Body of pancreas (tissue), 4 donors: ENCODE measurements at regions not wholly inside any gene's neighbourhood (a gene's known extent, or its start where the extent isn't known, plus 50 kb on each side); places are given as distances from the start of the nearest gene placed in this dataset.

ENCODE experiments used
- ATAC-seq: fragments of 150-250 bp; one replicate; pipeline ENCODE4 v1.9.1; 2016
- DNase-seq, 4 donors: peaks; one replicate each; pipeline ENCODE4 v3.0.0-alpha.2; 2019
- H3K27ac ChIP-seq, 4 donors: fragments of 200-600 bp; sonication (generic); 1 replicate in 3 of 4; 2 replicates in 1 of 4; pipeline versions ENCODE4 v1.5.1 to v1.6.1; 2016 to 2019; ENCODE audit warnings: mild to moderate bottlenecking in 1 of 4, mixed read lengths in 1 of 4, moderate library complexity in 1 of 4
- H3K27me3 ChIP-seq, 2 donors: fragments of 200-600 bp; sonication (generic); one replicate each; pipeline ENCODE4 v1.6.0; 2016; ENCODE audit warnings: mild to moderate bottlenecking in 1 of 2
- H3K36me3 ChIP-seq, 2 donors: fragments of 200-600 bp; sonication (generic); replicated peaks in 1 of 2; 2 replicates each; pipeline ENCODE4 v1.5.1; 2016; ENCODE audit warnings: low read depth in 2 of 2; ENCODE audit not compliant: insufficient read depth in 1 of 2
- H3K4me1 ChIP-seq: fragments of 200-600 bp; sonication (generic); one replicate; pipeline ENCODE4 v1.6.0; 2016
- H3K4me3 ChIP-seq, 2 donors: fragments of 200-600 bp; sonication (generic); 1 replicate in 1 of 2; 2 replicates in 1 of 2; pipeline ENCODE4 v1.5.1; 2016 to 2019
- H3K9me3 ChIP-seq, 3 donors: fragments of 200-600 bp; sonication (generic); 1 replicate in 2 of 3; 2 replicates in 1 of 3; pipeline ENCODE4 v1.5.1; 2016
- CTCF ChIP-seq, 7 experiments: fragments of 450-650 bp in 4 of 7; fragments of 200-600 bp in 3 of 7; sonication (generic) in 3 of 7; IDR thresholded peaks; one replicate each; pipeline ENCODE4 v1.5.1; 2016 to 2019; ENCODE audit warnings: antibody characterized with exemption in 7 of 7
- POLR2A ChIP-seq, 3 donors: fragments of 450-650 bp; IDR thresholded peaks; one replicate each; pipeline ENCODE4 v1.6.1; 2016; ENCODE audit warnings: antibody characterized with exemption in 3 of 3, mild to moderate bottlenecking in 2 of 3
- WGBS, 2 donors: methylation state at CpG; one replicate each; pipeline ENCODE4 v1.1.5; 2017; 5-methylcytosine and 5-hydroxymethylcytosine counted together
- intact Hi-C: fragments of 100-400 bp; cut with DNase I; formaldehyde crosslinking; loops from one replicate; pipeline ENCODE4 v1.15.1; 2023

- Histone ChIP-seq H3K4me3 (no peak overlapping the region), H3K27me3 (no peaks in the 10 kb centered on the region), H3K36me3 (no peaks in the 10 kb centered on the region), H3K4me1 (no peaks in the 10 kb centered on the region), H3K9me3 (no peaks in the 10 kb centered on the region), H3K27ac (no peak overlapping the region)
- ATAC-seq = no peak
- TF ChIP-seq CTCF (IDR thresholded peaks at IDR 0.05) = no peak
- no peak for TF ChIP-seq POLR2A (IDR thresholded peaks at IDR 0.05)
- no peak for DNase-seq
- intact Hi-C loops = no loop called here
- WGBS, 2 donors = 41 to 59% methylated on average over 5 of the region's 5 CpGs
Measured at GRCh38 chr11:29368126-29368525, 648.7 kb downstream of the KCNA4 start.

- H3K4me1 ChIP-seq = no peaks in the 10 kb centered on the region
- no peak for ATAC-seq
- TF ChIP-seq POLR2A (IDR thresholded peaks at IDR 0.05) = no peak
- no peak for TF ChIP-seq CTCF (IDR thresholded peaks at IDR 0.05)
- DNase-seq = no peak
- H3K36me3 ChIP-seq = no peaks in the 10 kb centered on the region
- H3K9me3 ChIP-seq = no peaks in the 10 kb centered on the region
- no peaks in the 10 kb centered on the region for H3K27me3 ChIP-seq
- no peak overlapping the region for H3K27ac ChIP-seq
- intact Hi-C loops = no loop called here
- 61 to 65% methylated on average over 2 of the region's 2 CpGs for WGBS, 2 donors
- no peak overlapping the region for H3K4me3 ChIP-seq
Measured at GRCh38 chr11:29364006-29364405, 652.8 kb downstream of the KCNA4 start.

- no peaks in the 10 kb centered on the region for H3K4me1 ChIP-seq
- H3K27ac ChIP-seq = no peak overlapping the region
- DNase-seq = no peak
- H3K9me3 ChIP-seq = no peaks in the 10 kb centered on the region
- H3K36me3 ChIP-seq = no peaks in the 10 kb centered on the region
- H3K4me3 ChIP-seq = no peak overlapping the region
- intact Hi-C loops = no loop called here
- no peak for ATAC-seq
- TF ChIP-seq CTCF (IDR thresholded peaks at IDR 0.05) (no peak), POLR2A (IDR thresholded peaks at IDR 0.05) (no peak)
- H3K27me3 ChIP-seq = no peaks in the 10 kb centered on the region
- WGBS, 2 donors = 35 to 41% methylated on average over 1 of the region's 1 CpG
Measured at GRCh38 chr11:29361369-29361768, 655.5 kb downstream of the KCNA4 start.

GRCh38 chr11:29353833-29354232 is 663.0 kb downstream of the KCNA4 start:
- no peak for ATAC-seq
- H3K27ac ChIP-seq = no peak overlapping the region

More at GRCh38 chr11:29353833-29354232, 663.0 kb downstream of the KCNA4 start:
- H3K4me3 ChIP-seq = no peak overlapping the region
- 59 to 61% methylated on average over 1 of the region's 1 CpG for WGBS, 2 donors
- intact Hi-C loops = no loop called here
- no peaks in the 10 kb centered on the region for H3K9me3 ChIP-seq
- H3K4me1 ChIP-seq = no peaks in the 10 kb centered on the region
- H3K36me3 ChIP-seq = no peaks in the 10 kb centered on the region
- H3K27me3 ChIP-seq = no peaks in the 10 kb centered on the region
- no peak for DNase-seq
- TF ChIP-seq CTCF (IDR thresholded peaks at IDR 0.05) (no peak), POLR2A (IDR thresholded peaks at IDR 0.05) (no peak)
